Stimulated activated CD4-positive, alpha-beta T cell treated with anti-CD3 and anti-CD28 coated beads, Interleukin-4, amount 100 ng/mL, for 24 hours (primary cell): ENCODE measurements at regions not wholly inside any gene's neighbourhood (a gene's known extent, or its start where the extent isn't known, plus 50 kb on each side); places are given as distances from the start of the nearest gene placed in this dataset.

ENCODE experiments used
- DNase-seq: peaks from one replicate; pipeline ENCODE4 v3.0.0-alpha.2; 2020

GRCh38 chr4:155616117-155616516 lies 50.5 kb upstream of the GUCY1A1 start:
- no peak for DNase-seq

DNA sequence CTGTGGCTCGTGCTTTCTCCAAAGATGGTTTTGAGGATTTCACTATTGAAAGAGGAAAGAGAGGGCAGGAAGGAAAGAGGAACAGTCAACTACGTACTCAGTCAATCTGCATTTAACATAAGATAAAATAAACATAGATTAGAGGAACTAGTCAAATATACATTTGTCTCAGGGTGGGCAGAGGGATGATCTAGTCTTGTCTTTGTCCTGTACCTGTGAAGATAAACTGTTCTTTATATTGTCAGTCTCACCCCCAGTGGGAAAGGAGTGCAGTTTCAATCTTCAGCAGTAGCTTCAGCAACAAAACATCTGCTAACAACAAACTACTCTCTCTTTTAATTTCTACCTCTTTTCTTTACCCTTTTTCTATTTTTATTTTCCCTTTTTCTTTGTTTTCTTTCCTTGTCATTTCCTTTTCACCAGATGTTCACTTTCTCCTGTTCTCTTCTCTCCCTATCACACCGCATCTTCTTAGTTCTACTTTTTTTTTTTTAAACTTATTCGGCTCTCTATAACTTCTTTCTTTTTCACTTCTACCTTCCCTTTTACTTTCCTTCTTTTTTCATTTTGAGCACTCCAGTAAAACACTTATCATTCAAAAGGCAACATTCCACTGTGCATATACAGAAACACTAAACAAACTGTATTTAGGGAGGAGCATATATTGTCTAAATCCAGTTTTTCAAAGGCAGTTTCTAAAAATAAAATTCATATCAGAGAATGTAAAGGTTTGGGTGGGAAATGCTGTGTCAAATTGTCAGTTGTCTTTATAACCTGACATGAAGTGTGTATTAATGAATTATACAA lies 51.4 kb upstream of the GUCY1A1 start:
- no peak for DNase-seq

GRCh38 chr4:155614111-155614762 lies 52.4 kb upstream of the GUCY1A1 start:
- no peak for DNase-seq

DNA sequence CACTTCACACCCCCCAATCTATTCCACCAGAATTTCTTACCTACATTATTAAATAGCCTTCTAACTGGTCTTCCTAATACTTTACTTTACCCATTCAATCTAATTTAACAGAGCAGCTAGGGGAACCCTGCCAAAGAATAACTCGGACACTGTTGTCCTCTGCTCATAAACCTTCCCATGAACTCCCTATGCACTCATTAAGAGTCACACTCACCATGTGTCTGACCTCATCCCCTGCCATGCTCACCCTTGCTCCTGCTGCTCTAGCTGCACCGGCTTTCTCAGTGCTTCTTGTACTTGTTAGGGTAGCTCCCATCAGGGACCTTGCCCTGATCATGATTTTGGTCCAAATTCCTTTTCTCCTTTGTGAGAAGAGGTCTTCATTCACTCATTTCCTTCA lies 54.6 kb upstream of the GUCY1A1 start:
- no peak for DNase-seq

DNA sequence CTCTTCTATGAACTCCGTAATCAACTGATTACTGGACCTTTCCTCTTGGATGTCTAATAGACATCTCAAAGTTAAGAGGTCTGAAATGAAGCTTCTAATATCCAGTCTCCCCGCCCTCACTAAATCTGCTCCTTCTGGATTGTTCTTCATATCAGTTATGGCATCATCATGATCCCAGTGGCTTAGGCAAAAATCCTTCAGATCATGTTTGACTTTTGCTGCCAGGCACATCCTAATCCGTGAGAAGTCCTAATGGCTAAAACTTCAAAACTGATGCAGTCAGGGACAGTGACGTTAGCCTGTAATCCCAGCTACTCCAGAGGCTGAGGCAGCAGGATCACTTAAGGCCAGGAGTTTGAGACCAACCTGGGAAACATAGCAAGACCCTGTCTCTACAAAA lies 55.1 kb upstream of the GUCY1A1 start:
- no peak for DNase-seq

DNA sequence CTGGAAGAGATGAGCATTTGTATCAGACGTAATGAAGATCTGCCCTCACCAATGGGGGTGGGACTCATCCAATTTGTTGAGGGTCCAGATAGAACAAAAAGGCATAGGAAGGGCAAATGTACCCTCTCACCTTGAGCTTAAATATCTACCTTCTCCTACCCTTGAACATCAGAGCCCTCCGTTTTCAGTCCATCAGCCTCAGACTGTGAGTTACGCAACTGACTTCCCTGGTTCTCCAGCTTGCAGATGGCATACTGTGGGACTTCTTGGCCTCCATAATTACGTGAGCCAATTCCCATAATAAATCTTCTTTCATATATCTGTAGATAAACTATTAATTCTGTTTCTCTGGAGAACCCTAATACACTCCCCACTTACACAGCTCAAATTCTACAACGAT lies 56.5 kb upstream of the GUCY1A1 start:
- DNase-seq, result no peak

DNA sequence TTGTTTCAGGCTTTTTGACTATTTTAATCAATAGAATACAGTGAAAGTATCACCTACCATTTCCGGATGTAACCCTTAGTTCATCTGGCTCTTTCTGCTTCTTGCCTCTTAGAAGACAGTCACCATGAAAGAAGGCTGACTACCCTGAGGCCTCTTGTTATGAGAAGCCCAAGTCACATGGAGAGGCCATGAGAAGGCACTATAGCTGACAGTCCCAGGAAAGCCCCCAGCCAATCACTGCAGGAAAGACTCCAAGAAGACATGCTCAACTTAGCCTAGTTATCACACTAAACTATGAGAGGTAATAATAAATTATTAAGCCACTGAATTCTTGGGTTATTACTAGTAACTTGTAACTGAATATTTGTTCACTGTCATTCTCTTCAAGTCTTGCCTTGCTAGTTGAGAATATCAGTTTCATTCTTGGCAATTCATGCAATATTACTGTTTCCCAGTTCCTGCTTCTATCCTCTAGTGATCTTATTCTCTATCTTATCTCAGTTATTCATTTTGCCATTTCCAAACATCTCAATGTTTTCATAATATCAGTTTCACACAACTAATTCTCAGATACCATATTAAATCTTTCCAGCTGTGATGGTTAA lies 57.1 kb upstream of the GUCY1A1 start:
- no peak for DNase-seq

- no peak for DNase-seq
These were observed 58.3 kb upstream of the GUCY1A1 start for GRCh38 chr4:155608225-155608885.

GRCh38 chr4:155607481-155607880 lies 59.2 kb upstream of the GUCY1A1 start:
- no peak for DNase-seq

- DNase-seq, result no peak
These were observed 61.7 kb upstream of the GUCY1A1 start for GRCh38 chr4:155604718-155605626.

GRCh38 chr4:155603360-155603891 lies 63.2 kb upstream of the GUCY1A1 start:
- DNase-seq, result no peak

DNA sequence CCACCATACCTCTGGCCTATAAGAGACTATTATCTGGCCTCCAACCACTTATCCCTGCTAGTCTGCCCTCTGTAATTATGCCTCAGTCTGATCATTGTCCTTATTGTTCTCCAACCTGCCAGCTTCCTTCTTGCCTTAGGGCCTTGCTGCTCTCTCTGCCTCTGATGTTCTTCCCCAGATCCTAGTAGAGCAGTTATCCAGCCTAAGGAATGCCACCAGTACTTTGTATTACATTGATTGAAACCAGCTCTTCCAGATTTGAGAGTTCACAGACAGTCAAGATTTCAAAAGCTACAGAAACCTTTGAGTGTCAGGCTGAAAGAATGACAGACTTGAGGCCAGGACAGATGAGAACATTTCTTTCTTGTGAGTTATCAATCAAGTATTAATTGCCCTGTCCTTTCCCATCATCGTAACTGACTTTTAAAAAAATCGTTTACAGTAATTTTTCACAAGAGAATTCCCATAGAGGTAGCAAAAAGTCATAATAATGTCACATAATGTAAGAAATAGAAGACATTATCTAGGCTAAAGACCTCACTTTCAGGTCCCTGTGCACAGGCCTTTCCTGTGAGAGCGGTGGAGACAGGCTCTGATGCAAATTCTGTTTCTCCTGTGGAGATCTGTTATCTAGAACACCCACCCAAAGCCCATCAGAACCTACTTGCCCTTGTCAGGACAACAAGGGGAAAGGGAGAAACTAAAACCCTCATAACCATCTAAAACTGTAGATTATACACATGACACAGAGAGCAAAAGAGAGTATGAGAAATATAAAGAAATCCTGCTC lies 64.1 kb upstream of the GUCY1A1 start:
- DNase-seq, result no peak

GRCh38 chr4:155600244-155600643 lies 66.4 kb upstream of the GUCY1A1 start:
- no peak for DNase-seq

- no peak for DNase-seq
These were observed 67.1 kb upstream of the GUCY1A1 start for GRCh38 chr4:155599596-155599995.

DNA sequence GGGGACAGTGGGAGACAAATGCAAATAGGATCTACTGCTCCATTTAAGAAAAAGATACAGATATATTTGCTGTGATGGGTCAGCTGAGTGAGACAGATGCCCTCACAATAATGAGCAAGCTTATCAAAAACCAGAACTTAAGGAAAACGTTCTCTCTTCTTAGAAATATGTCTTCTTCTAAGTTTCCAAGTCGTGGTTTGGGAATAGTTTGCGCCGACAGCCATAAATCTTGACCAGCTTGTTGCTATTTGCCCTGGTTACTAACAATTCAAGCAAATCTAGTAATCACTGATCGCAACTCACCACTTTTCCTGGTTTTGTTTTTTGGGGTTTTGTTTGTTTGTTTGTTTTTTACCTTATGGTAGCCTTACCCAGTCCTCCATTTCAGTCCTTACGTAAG lies 67.6 kb upstream of the GUCY1A1 start:
- no peak for DNase-seq

DNA sequence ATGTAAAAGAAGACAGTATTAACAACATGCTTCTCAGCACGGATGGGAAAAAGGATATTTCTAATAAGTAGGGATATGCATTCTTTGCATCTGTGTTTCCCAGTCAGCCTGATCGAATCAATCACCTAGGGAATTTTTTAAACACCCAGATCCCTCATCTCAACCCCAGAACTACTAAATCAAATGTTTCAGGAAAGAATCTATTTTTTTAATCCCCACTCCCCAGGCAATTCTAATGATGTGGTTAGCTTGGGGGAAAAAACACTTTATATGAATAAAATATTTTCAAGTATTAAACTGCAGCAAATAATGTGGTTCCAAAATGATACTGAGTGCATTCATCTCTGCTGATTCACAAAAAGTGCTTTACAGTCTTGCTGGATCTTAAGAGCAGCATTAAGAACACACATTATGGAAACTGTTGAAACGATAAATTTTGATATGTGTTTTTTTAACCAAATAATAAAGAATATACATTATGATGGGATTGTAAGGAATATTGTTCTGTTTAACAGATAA lies 68.7 kb upstream of the GUCY1A1 start:
- DNase-seq, result no peak

GRCh38 chr4:155597281-155597680 lies 69.4 kb upstream of the GUCY1A1 start:
- no peak for DNase-seq

DNA sequence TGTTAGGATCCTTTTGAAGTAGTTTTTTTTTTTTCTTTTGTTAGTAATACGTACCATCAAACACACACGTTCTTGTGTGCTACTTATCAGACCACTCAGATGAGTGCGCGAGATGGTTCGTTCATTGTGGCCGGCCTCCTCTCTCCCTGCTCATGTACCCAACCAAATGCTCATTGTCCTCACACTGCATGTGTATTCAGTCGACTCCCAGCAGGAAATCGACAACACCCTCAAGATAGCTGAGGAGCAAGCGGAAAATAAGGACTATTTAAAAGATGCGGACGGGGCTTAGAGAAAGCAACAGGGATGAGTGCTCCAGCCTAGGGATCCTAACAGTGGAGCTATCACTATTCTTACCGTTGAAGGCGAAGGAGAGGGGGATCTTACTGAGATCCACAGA lies 72.9 kb upstream of the GUCY1A1 start:
- no peak for DNase-seq

DNA sequence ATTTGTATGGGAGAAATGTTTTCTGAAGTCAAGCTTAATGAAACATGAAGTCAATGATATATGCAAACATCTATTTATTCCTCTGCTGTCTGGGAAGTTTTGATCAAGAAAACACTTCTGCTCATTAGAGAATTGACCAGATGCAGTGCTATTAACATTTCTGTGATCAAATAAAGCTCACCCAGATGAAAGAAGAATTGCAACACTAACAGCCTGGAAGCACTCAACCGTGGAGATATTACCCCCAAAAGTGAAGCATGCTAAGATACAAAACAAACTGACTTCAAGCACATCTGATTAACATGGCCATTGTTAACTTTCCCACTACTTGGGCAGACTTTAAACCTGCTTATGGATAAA lies 73.7 kb upstream of the GUCY1A1 start:
- DNase-seq, result no peak

DNA sequence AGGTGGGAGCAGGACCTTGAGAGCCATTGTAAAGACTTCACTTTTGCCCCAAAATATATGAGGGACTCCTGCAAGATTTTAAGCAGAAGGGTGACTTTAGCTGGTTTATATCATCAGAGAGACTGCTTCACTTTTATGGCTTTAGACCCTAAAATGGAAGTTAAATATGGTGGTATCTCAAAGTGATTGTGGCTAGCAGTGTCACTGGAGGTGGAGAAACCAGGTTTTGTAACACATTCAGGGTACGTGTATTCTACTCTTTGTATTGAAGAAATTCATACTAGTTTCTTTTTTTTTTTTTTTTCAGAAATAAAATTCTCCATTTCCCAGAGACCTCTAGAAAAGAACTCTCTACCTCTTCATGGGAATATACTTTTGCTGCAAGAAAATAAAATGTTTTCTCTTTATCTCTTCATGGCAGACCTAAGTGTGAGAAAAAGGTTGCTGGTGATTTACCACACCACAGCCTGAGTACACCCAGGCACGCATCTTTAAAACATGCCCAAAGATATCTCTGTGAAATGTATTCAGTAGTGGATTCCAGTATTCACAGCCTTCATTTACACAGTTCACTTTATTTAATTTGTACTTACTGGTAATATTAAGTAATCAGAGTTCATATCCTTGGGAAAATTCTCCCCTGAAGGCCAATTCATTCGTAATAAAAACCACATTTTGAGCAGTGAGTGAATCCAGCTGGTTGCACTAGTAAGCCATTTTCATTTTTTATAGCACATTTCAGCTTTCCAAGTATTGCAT lies 74.3 kb upstream of the GUCY1A1 start:
- DNase-seq, result no peak

- no peak for DNase-seq
These were observed 74.9 kb upstream of the GUCY1A1 start for GRCh38 chr4:155591738-155592143.
